K562 (cell line): ENCODE measurements at regions not wholly inside any gene's neighbourhood (a gene's known extent, or its start where the extent isn't known, plus 50 kb on each side); places are given as distances from the start of the nearest gene placed in this dataset.

Source experiments
- ATAC-seq: fragments of 200-7000 bp; cut with Tn5 transposase; 3 replicates; pipeline ENCODE4 v1.9.1; 2020; ENCODE audit warnings: moderate library complexity
- BruUV-seq: library from RNA; stranded (reverse); fragments of 400-500 nt; replicated peaks from 2 replicates; lab custom pipeline; 2021; lab: Mats Ljungman, UMichigan
- CTCF ChIA-PET: fragments of 300-600 bp; formaldehyde crosslinking; extraction: SDS; loops from one replicate; lab custom pipeline; 2021; ENCODE audit warnings: low intra/inter-chr PET ratio; lab: Yijun Ruan, JAX
- POLR2A ChIA-PET: fragments of 300-600, 350-650 bp; sonication (Branson Sonifier 250); formaldehyde crosslinking; extraction: SDS; loops from one replicate; lab custom pipeline; 2021; ENCODE audit warnings: antibody characterized with exemption, inconsistent platforms; lab: Yijun Ruan, JAX
- DNase-seq, 4 experiments: peaks; one replicate each; pipeline versions ENCODE4 v3.0.0 to v3.0.0-alpha.2; 2011 to 2018; ENCODE audit warnings: low spot score in 3 of 4, mixed read lengths in 3 of 4; ENCODE audit errors: extremely low read depth in 1 of 4
- FAIRE-seq: peaks from 2 replicates; lab custom pipeline; 2011; peaks lifted over from hg19 to GRCh38; lab: Jason Lieb, UNC
- H2AFZ ChIP-seq: 2 replicates; pipeline ENCODE4 v1.6.0; 2011; ENCODE audit warnings: low read depth, low read length, control low read depth, inconsistent platforms
- H3K27ac ChIP-seq: fragments of 200-600 bp; 3 replicates; pipeline ENCODE4 v1.8.0; 2011; ENCODE audit warnings: low read depth, mild to moderate bottlenecking, control low read depth, inconsistent platforms, low read length, moderate library complexity, mixed read lengths; ENCODE audit errors: extremely low read depth
- H3K27me3 ChIP-seq, 2 experiments: fragments of 300-600 bp in 1 of 2; 2 replicates in 1 of 2; 3 replicates in 1 of 2; pipeline versions ENCODE4 v1.6.0 to v1.8.0; 2011; ENCODE audit warnings: inconsistent platforms in 2 of 2, low read length in 2 of 2, mild to moderate bottlenecking in 1 of 2, mixed read lengths in 1 of 2, moderate library complexity in 1 of 2; ENCODE audit not compliant: control insufficient read depth in 2 of 2, insufficient read depth in 2 of 2
- H3K36me3 ChIP-seq: fragments of 300-600 bp; 3 replicates; pipeline ENCODE4 v1.8.0; 2011; ENCODE audit warnings: mild to moderate bottlenecking, low read length, inconsistent platforms; ENCODE audit not compliant: control insufficient read depth, insufficient read depth
- H3K4me1 ChIP-seq, 2 experiments: fragments of 200-600 bp in 1 of 2; replicated peaks in 1 of 2; 2 replicates in 1 of 2; 3 replicates in 1 of 2; pipeline versions ENCODE4 v1.5.1 to v1.8.0; 2011; ENCODE audit warnings: inconsistent platforms in 2 of 2, low read length in 2 of 2, mild to moderate bottlenecking in 1 of 2, mixed read lengths in 1 of 2, moderate library complexity in 1 of 2; ENCODE audit not compliant: control insufficient read depth in 2 of 2, insufficient read depth in 2 of 2
- H3K4me2 ChIP-seq: 2 replicates; pipeline ENCODE4 v1.6.1; 2011; ENCODE audit warnings: low read length, control low read depth, inconsistent platforms, mixed read lengths; ENCODE audit not compliant: insufficient read depth
- H3K4me3 ChIP-seq: fragments of 200-600 bp; sonication (generic), shearing (Covaris generic); 2 replicates; pipeline ENCODE4 v1.5.1; 2016; ENCODE audit warnings: control low read depth, inconsistent platforms
- H3K79me2 ChIP-seq: fragments of 200-600 bp; 3 replicates; pipeline ENCODE4 v1.8.0; 2011; ENCODE audit warnings: low read length, inconsistent platforms; ENCODE audit not compliant: control insufficient read depth, insufficient read depth
- H3K9ac ChIP-seq, 2 experiments: 2 replicates each; pipeline versions ENCODE4 v1.6.0 to v1.6.1; 2011; ENCODE audit warnings: low read depth in 2 of 2, low read length in 2 of 2, control low read depth in 1 of 2, inconsistent platforms in 1 of 2, mild to moderate bottlenecking in 1 of 2, mixed read lengths in 1 of 2; ENCODE audit not compliant: insufficient read depth in 1 of 2
- H3K9me1 ChIP-seq: one replicate; pipeline ENCODE4 v1.6.0; 2011; ENCODE audit warnings: inconsistent platforms, mild to moderate bottlenecking, low read length, moderate library complexity; ENCODE audit not compliant: control insufficient read depth, insufficient read depth
- H3K9me3 ChIP-seq: replicated peaks from 2 replicates; pipeline ENCODE4 v1.5.1; 2011; ENCODE audit warnings: low read depth, low read length, inconsistent platforms; ENCODE audit not compliant: control insufficient read depth, insufficient read depth
- H4K20me1 ChIP-seq: replicated peaks from 2 replicates; pipeline ENCODE4 v1.6.1; 2011; ENCODE audit warnings: low read length, inconsistent platforms, mixed read lengths; ENCODE audit not compliant: control insufficient read depth, insufficient read depth
- WGBS: fragments of 100-300 bp; shearing (Covaris generic); methylation state at CpG from one replicate; pipeline ENCODE4 v1.1.6; 2016; ENCODE audit warnings: low coverage, mixed read lengths; ENCODE audit not compliant: insufficient coverage; ENCODE audit errors: missing lambda C conversion rate; 5-methylcytosine and 5-hydroxymethylcytosine counted together
- in situ Hi-C: fragments of 300-500 bp; cut with MboI; formaldehyde crosslinking; loops from 4 replicates; pipeline ENCODE4 v1.15.0; 2018; ENCODE audit warnings: inconsistent platforms, mixed read lengths
- intact Hi-C: fragments of 100-400 bp; cut with micrococcal nuclease; formaldehyde crosslinking; loops from 2 replicates; pipeline ENCODE4 v1.14.2; 2022
- TF ChIP-seq, protein P1 (sequence below): fragments of 150-350 bp; IDR thresholded peaks from 2 replicates; pipeline ENCODE4 v1.6.1; 2014; ENCODE audit warnings: low read depth, mild to moderate bottlenecking, low read length, borderline replicate concordance

DNA sequence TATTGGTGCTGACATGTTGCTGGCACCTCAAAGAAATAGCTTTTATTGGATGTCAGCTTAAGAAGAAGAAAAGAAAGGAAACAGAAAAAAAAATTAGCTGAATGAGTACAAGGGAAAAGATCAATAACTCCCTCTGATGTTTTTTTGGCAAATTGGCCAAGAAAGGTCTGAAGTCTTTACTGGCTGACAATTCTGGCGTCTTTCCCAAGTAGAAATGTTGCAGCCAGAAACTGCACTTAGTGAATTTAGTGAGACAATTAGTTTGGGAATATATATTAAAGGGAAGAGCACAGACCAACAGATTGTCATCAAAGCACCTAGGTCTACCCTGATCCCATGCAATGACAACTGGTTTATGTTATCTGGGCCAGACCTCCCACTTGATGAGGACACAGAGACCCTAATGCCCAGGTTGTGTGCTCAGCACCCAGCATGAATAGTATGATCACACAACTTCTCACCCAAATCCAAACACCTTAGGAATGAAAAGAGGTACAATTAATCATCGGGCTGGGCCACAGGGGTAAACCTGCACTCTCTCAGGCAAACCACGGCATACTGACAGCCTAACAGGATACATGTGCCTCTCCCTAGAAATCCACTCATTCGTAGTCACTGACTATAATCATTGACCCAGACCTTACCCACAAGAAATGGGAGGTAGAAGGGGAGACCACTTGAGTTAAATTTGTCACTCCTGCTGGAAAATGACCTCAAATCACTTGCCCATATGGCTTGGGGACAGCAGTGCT, 612.3 kb upstream of the ARID1B start:
- FAIRE-seq, result no peak
- H3K9me3 ChIP-seq, result no peaks in the 10 kb centered on the region; the same call in 1 of the 2 replicates

More for the DNA sequence above, 612.3 kb upstream of the ARID1B start:
- Histone ChIP-seq H3K27me3 (no peaks in the 10 kb centered on the region), H3K27ac (no peak overlapping the region), H3K4me2 (no peak overlapping the region), H4K20me1 (no peaks in the 10 kb centered on the region), H3K9me1 (no peaks in the 10 kb centered on the region)
- POLR2A ChIA-PET, result no interaction called here
- intact Hi-C loops, result no loop called here
- BruUV-seq, result no TSS peak
- TF ChIP-seq, protein P1, sequence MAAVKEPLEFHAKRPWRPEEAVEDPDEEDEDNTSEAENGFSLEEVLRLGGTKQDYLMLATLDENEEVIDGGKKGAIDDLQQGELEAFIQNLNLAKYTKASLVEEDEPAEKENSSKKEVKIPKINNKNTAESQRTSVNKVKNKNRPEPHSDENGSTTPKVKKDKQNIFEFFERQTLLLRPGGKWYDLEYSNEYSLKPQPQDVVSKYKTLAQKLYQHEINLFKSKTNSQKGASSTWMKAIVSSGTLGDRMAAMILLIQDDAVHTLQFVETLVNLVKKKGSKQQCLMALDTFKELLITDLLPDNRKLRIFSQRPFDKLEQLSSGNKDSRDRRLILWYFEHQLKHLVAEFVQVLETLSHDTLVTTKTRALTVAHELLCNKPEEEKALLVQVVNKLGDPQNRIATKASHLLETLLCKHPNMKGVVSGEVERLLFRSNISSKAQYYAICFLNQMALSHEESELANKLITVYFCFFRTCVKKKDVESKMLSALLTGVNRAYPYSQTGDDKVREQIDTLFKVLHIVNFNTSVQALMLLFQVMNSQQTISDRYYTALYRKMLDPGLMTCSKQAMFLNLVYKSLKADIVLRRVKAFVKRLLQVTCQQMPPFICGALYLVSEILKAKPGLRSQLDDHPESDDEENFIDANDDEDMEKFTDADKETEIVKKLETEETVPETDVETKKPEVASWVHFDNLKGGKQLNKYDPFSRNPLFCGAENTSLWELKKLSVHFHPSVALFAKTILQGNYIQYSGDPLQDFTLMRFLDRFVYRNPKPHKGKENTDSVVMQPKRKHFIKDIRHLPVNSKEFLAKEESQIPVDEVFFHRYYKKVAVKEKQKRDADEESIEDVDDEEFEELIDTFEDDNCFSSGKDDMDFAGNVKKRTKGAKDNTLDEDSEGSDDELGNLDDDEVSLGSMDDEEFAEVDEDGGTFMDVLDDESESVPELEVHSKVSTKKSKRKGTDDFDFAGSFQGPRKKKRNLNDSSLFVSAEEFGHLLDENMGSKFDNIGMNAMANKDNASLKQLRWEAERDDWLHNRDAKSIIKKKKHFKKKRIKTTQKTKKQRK, result no peak
- TF ChIP-seq, all 486 proteins: peak for 0
- Histone ChIP-seq H3K79me2 (no peaks in the 10 kb centered on the region), H2AFZ (no peak overlapping the region), H3K4me1 (no peaks in the 10 kb centered on the region), H3K4me3 (no peak overlapping the region), H3K9ac (no peak overlapping the region), H3K36me3 (no peaks in the 10 kb centered on the region)
- DNase-seq (no peak), ATAC-seq (no peak)
- in situ Hi-C loops, result no loop called here
- CTCF ChIA-PET, result no interaction called here
- 1% methylated on average over 4 of the region's 4 CpGs for WGBS
